ENCODE measurements at regions not wholly inside any gene's neighbourhood (a gene's known extent, or its start where the extent isn't known, plus 50 kb on each side); places are given as distances from the start of the nearest gene placed in this dataset.
A peak's percentile ranks its signal among the peaks of the same experiment; 100 is the strongest.

DNA sequence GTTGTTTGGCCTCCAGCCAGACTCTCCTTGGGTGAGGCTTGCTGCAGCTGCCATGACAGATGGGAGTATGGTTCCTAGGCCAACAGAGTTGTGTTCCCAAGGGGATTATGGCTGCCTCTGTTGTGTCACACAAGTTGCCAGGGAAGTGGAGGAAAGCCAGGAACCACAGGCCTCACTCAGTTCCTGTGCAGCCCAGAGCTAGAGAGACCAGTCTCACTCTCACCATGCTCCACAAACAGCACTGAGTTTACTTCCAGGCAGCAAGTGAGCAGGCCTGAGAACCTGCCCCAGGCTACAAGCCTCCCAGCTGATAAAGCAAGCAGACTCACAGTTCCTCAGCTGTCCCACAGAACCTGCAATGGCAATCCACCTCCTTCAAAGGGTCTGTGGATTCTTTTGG, 273.6 kb upstream of the TAS2R1 start:
- ChIA-PET CTCF (ENCODE audit: unreplicated experiment) (no interaction called here), POLR2A (no interaction called here)
- intact Hi-C loops (cut with micrococcal nuclease; ENCODE audit: unreplicated experiment), result no loop called here
- no peak overlapping the region for H2AFZ ChIP-seq (ENCODE audit: low read length)
- no peaks in the 10 kb centered on the region for H3K9me2 ChIP-seq (ENCODE audit: insufficient read depth, low read length)
- H3K4me3 ChIP-seq (ENCODE audit: low read depth, low read length, poor library complexity, severe bottlenecking), result no peak overlapping the region
- DNase-seq (ENCODE audit: low spot score), result no peak
- H3K79me2 ChIP-seq (ENCODE audit: insufficient read depth, low read depth, low read length), result no peaks in the 10 kb centered on the region
- no peaks in the 10 kb centered on the region for H4K20me1 ChIP-seq (ENCODE audit: insufficient read depth, low read length)
- H3K9me3 ChIP-seq (ENCODE audit: low read length), result no peaks in the 10 kb centered on the region
- H3K4me2 ChIP-seq (ENCODE audit: low read length), result no peak overlapping the region
- H3K4me1 ChIP-seq (ENCODE audit: insufficient read depth, low read length, poor library complexity, severe bottlenecking), result no peaks in the 10 kb centered on the region
- BruUV-seq (replicated peaks), result no TSS peak
- H3K27ac ChIP-seq (ENCODE audit: low read depth, low read length, poor library complexity, severe bottlenecking), result no peak overlapping the region
- TF ChIP-seq, protein P1, sequence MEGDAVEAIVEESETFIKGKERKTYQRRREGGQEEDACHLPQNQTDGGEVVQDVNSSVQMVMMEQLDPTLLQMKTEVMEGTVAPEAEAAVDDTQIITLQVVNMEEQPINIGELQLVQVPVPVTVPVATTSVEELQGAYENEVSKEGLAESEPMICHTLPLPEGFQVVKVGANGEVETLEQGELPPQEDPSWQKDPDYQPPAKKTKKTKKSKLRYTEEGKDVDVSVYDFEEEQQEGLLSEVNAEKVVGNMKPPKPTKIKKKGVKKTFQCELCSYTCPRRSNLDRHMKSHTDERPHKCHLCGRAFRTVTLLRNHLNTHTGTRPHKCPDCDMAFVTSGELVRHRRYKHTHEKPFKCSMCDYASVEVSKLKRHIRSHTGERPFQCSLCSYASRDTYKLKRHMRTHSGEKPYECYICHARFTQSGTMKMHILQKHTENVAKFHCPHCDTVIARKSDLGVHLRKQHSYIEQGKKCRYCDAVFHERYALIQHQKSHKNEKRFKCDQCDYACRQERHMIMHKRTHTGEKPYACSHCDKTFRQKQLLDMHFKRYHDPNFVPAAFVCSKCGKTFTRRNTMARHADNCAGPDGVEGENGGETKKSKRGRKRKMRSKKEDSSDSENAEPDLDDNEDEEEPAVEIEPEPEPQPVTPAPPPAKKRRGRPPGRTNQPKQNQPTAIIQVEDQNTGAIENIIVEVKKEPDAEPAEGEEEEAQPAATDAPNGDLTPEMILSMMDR (conservative IDR thresholded peaks at IDR 0.05; ENCODE audit: low read length), result no peak
- no peak for TF ChIP-seq EZH2phosphoT487 (IDR thresholded peaks at IDR 0.05; ENCODE audit: borderline replicate concordance, low read depth, low read length)
- no peaks in the 10 kb centered on the region for H3K36me3 ChIP-seq (ENCODE audit: insufficient read depth, low read length)

DNA sequence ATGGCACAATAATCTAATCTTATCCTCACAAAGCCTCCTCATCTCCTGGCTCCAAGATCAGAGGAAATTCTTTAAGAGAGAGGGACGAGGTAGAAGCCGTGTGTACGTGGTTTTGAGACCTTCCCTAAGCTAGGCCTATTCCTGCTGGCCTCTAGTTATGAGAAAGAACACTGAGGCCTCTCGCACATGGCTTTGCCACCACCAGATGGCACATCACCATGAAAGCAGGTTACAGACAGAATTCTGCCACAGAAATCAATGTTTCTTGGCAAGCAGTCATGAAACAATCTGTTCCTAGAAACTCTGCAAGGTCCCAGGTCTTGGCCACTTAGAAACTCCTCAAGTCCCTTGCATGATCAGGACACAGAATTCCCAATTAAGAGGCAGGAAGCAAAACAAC, 268.2 kb upstream of the TAS2R1 start:
- no TSS peak for BruUV-seq (replicated peaks)
- intact Hi-C loops (cut with micrococcal nuclease; ENCODE audit: unreplicated experiment), result no loop called here

DNA sequence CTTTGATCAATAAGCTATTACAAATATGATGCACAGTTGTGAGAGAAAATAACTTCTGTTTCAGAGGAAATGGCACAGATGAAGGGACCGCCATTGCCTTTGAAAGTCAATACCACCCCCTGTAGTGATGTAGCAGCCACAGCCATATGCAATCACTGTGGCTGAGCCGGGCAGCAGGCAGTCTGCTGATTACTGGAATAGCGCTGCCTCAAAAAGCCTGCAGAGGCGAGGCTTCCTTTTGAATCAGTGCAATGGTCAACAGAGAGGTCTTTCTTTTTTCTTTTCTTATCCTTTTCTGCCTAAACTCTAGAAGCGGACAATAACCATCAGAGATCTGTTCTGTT, 265.1 kb upstream of the TAS2R1 start:
- Histone ChIP-seq H2AFZ (ENCODE audit: low read length) (no peak overlapping the region), H3K9me3 (ENCODE audit: low read length) (no peaks in the 10 kb centered on the region), H3K4me1 (ENCODE audit: insufficient read depth, low read length, poor library complexity, severe bottlenecking) (no peaks in the 10 kb centered on the region), H3K9me2 (ENCODE audit: insufficient read depth, low read length) (no peaks in the 10 kb centered on the region), H3K36me3 (ENCODE audit: insufficient read depth, low read length) (no peaks in the 10 kb centered on the region), H3K4me3 (ENCODE audit: low read depth, low read length, poor library complexity, severe bottlenecking) (no peak overlapping the region), H4K20me1 (ENCODE audit: insufficient read depth, low read length) (no peaks in the 10 kb centered on the region), H3K79me2 (ENCODE audit: insufficient read depth, low read depth, low read length) (no peaks in the 10 kb centered on the region), H3K4me2 (ENCODE audit: low read length) (no peak overlapping the region), H3K27ac (ENCODE audit: low read depth, low read length, poor library complexity, severe bottlenecking) (no peak overlapping the region)
- TF ChIP-seq, protein P1 (conservative IDR thresholded peaks at IDR 0.05; ENCODE audit: low read length), result no peak
- TF ChIP-seq EZH2phosphoT487 (IDR thresholded peaks at IDR 0.05; ENCODE audit: borderline replicate concordance, low read depth, low read length), result no peak
- no peak for DNase-seq (ENCODE audit: low spot score)
- no TSS peak for BruUV-seq (replicated peaks)
- intact Hi-C loops (cut with micrococcal nuclease; ENCODE audit: unreplicated experiment), result no loop called here
- ChIA-PET POLR2A (no interaction called here), CTCF (ENCODE audit: unreplicated experiment) (no interaction called here)

More for the DNA sequence above, 268.2 kb upstream of the TAS2R1 start:
- Histone ChIP-seq H3K4me1 (ENCODE audit: insufficient read depth, low read length, poor library complexity, severe bottlenecking) (no peaks in the 10 kb centered on the region), H3K4me3 (ENCODE audit: low read depth, low read length, poor library complexity, severe bottlenecking) (no peak overlapping the region), H3K9me3 (ENCODE audit: low read length) (no peaks in the 10 kb centered on the region), H3K4me2 (ENCODE audit: low read length) (no peak overlapping the region), H2AFZ (ENCODE audit: low read length) (no peak overlapping the region), H3K36me3 (ENCODE audit: insufficient read depth, low read length) (no peaks in the 10 kb centered on the region), H4K20me1 (ENCODE audit: insufficient read depth, low read length) (no peaks in the 10 kb centered on the region), H3K79me2 (ENCODE audit: insufficient read depth, low read depth, low read length) (no peaks in the 10 kb centered on the region), H3K9me2 (ENCODE audit: insufficient read depth, low read length) (no peaks in the 10 kb centered on the region), H3K27ac (ENCODE audit: low read depth, low read length, poor library complexity, severe bottlenecking) (no peak overlapping the region)
- TF ChIP-seq, protein P1 (conservative IDR thresholded peaks at IDR 0.05; ENCODE audit: low read length), result peak; percentile 54; the same call in 1 of the 2 replicates
- TF ChIP-seq EZH2phosphoT487 (IDR thresholded peaks at IDR 0.05; ENCODE audit: borderline replicate concordance, low read depth, low read length), result no peak
- peak; percentile 4 for DNase-seq (ENCODE audit: low spot score)
- CTCF ChIA-PET (ENCODE audit: unreplicated experiment), result no interaction called here
- POLR2A ChIA-PET, result interaction anchor here (1.3 kb wide), 1 partner anchor 14 kb away, joined by 3 read pairs; no protein-coding TSS in a partner anchor
